ENCODE measurements at regions not wholly inside any gene's neighbourhood (a gene's known extent, or its start where the extent isn't known, plus 50 kb on each side); places are given as distances from the start of the nearest gene placed in this dataset.

GRCh38 chr4:64538219-64538618 lies 129.0 kb upstream of the TECRL start:
- TF ChIP-seq CTCF (IDR thresholded peaks at IDR 0.05) (no peak), POLR2A (IDR thresholded peaks at IDR 0.05) (no peak)

Data from right lobe of liver (tissue), 4 donors.